ENCODE measurements at regions not wholly inside any gene's neighbourhood (a gene's known extent, or its start where the extent isn't known, plus 50 kb on each side); places are given as distances from the start of the nearest gene placed in this dataset.

GRCh38 chr13:64674126-64674525 lies 2556.0 kb downstream of the PCDH9 start:
- no peak for ATAC-seq

DNA sequence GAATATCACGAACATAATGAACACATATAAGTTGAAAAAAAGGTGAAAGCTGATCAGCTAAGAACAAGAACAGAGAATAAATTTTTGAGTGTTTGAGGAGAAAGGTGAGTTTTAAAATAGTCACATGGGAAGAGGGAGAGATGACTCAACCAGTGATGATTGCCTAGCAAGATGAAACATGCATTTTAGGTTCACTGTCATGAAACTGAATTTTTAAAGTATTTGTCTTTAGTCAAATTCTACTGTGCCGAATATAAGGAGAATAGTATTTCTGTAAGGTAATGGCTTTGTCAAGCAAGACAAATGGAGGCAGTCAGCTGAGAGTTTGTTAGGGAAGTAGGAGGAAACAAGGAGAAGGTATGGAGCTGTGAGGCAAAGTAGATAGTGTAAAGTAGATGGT lies 2557.4 kb downstream of the PCDH9 start:
- Histone ChIP-seq H3K9me3 (ENCODE audit: low read length) (no peaks in the 10 kb centered on the region), H3K36me3 (replicated peaks in 1 of 2; ENCODE audit: control insufficient read depth in 1 of 2, insufficient read depth in 2 of 2, low read length in 2 of 2) (no peaks in the 10 kb centered on the region), H3K79me2 (ENCODE audit: insufficient read depth, low read length) (no peaks in the 10 kb centered on the region), H2AFZ (ENCODE audit: low read length) (no peak overlapping the region), H3K4me3 (replicated peaks in 1 of 3; ENCODE audit: insufficient read depth in 1 of 3, low read depth in 2 of 3, low read length in 3 of 3) (no peak overlapping the region), H3K9ac (ENCODE audit: insufficient read depth, low read depth, low read length) (no peak overlapping the region), H3K27me3 (ENCODE audit: control insufficient read depth in 1 of 2, insufficient read depth in 2 of 2, low read length in 2 of 2) (no peaks in the 10 kb centered on the region), H3K27ac (ENCODE audit: extremely low read length, insufficient read depth, low read length) (no peak overlapping the region), H3K4me2 (ENCODE audit: low read depth, low read length) (no peak overlapping the region), H4K20me1 (ENCODE audit: insufficient read depth, low read length) (no peaks in the 10 kb centered on the region), H3K4me1 (ENCODE audit: insufficient read depth, low read length) (peaks cover 5% of the 10 kb centered on the region; the same call in 1 of the 2 replicates)
- DNase-seq (ENCODE audit: low spot score) (no peak), FAIRE-seq (no peak), ATAC-seq (no peak)
- WGBS (ENCODE audit: low lambda C conversion rate), result 0% methylated on average over 2 of the region's 2 CpGs
- BruUV-seq (replicated peaks), result no TSS peak
- intact Hi-C loops (cut with micrococcal nuclease; ENCODE audit: unreplicated experiment), result no loop called here
- ChIA-PET POLR2A (no interaction called here), CTCF (ENCODE audit: low intra/inter-chr PET ratio, low total read pairs) (no interaction called here)
- TF ChIP-seq SMARCE1 (IDR thresholded peaks at IDR 0.05; ENCODE audit: borderline replicate concordance) (no peak), NR2C2 (CRISPR knock-in tag; IDR thresholded peaks at IDR 0.05; ENCODE audit: borderline replicate concordance) (no peak), ZNF276 (CRISPR knock-in tag; IDR thresholded peaks at IDR 0.05; ENCODE audit: low read depth) (no peak), SIX4 (CRISPR knock-in tag; IDR thresholded peaks at IDR 0.05) (no peak)
- TF ChIP-seq, protein P1, sequence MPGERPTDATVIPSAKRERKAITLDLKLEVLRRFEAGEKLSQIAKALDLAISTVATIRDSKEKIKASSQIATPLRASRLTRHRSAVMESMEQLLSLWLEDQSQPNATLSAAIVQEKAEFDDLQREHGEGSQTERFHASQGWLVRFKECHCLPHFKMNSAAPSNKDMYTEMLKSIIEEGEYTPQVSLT (CRISPR knock-in tag; IDR thresholded peaks at IDR 0.05; ENCODE audit: borderline replicate concordance, low read depth), result no peak
- in situ Hi-C loops (cut with HindIII; ENCODE audit: extremely low pct_ligation_motif_present, low pct_unique_long_range_greater_than_20kb), result no loop called here

More at GRCh38 chr13:64674126-64674525, 2556.0 kb downstream of the PCDH9 start:
- intact Hi-C loops (cut with micrococcal nuclease; ENCODE audit: unreplicated experiment) (no loop called here), in situ Hi-C loops (cut with HindIII; ENCODE audit: extremely low pct_ligation_motif_present, low pct_unique_long_range_greater_than_20kb) (no loop called here)
- H3K4me1 ChIP-seq (ENCODE audit: insufficient read depth, low read length), result peaks cover 5% of the 10 kb centered on the region; the same call in 1 of the 2 replicates
- TF ChIP-seq, protein P2, sequence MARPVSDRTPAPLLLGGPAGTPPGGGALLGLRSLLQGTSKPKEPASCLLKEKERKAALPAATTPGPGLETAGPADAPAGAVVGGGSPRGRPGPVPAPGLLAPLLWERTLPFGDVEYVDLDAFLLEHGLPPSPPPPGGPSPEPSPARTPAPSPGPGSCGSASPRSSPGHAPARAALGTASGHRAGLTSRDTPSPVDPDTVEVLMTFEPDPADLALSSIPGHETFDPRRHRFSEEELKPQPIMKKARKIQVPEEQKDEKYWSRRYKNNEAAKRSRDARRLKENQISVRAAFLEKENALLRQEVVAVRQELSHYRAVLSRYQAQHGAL (CRISPR knock-in tag; IDR thresholded peaks at IDR 0.05; ENCODE audit: not compliant biosample characterization), result no peak
- no peak for TF ChIP-seq PHF8 (CRISPR knock-in tag; IDR thresholded peaks at IDR 0.05)
- H3K79me2 ChIP-seq (ENCODE audit: insufficient read depth, low read length), result no peaks in the 10 kb centered on the region
- H3K27ac ChIP-seq (ENCODE audit: extremely low read length, insufficient read depth, low read length), result no peak overlapping the region
- no peaks in the 10 kb centered on the region for H3K9me3 ChIP-seq (ENCODE audit: low read length)
- H3K4me2 ChIP-seq (ENCODE audit: low read depth, low read length), result no peak overlapping the region; the same call in 1 of the 2 replicates
- no peaks in the 10 kb centered on the region for H3K27me3 ChIP-seq (ENCODE audit: control insufficient read depth in 1 of 2, insufficient read depth in 2 of 2, low read length in 2 of 2)
- no peak overlapping the region for H3K9ac ChIP-seq (ENCODE audit: insufficient read depth, low read depth, low read length)
- no peaks in the 10 kb centered on the region for H4K20me1 ChIP-seq (ENCODE audit: insufficient read depth, low read length)
- ChIA-PET POLR2A (no interaction called here), CTCF (ENCODE audit: low intra/inter-chr PET ratio, low total read pairs) (no interaction called here)
- DNase-seq (ENCODE audit: low spot score) (no peak), FAIRE-seq (no peak)
- H3K4me3 ChIP-seq (replicated peaks in 1 of 3; ENCODE audit: insufficient read depth in 1 of 3, low read depth in 2 of 3, low read length in 3 of 3), result no peak overlapping the region
- WGBS (ENCODE audit: low lambda C conversion rate), result 0% methylated on average over 2 of the region's 2 CpGs
- no TSS peak for BruUV-seq (replicated peaks)
- H2AFZ ChIP-seq (ENCODE audit: low read length), result no peak overlapping the region
- H3K36me3 ChIP-seq (replicated peaks in 1 of 2; ENCODE audit: control insufficient read depth in 1 of 2, insufficient read depth in 2 of 2, low read length in 2 of 2), result no peaks in the 10 kb centered on the region
